Right hindlimb (tissue), 1 donor: ENCODE measurements at regions not wholly inside any gene's neighbourhood (a gene's known extent, or its start where the extent isn't known, plus 50 kb on each side); places are given as distances from the start of the nearest gene placed in this dataset.
"Not testable (repeated sequence)": the region's sequence is repeated elsewhere in the genome, so short reads cannot be mapped to it uniquely, and the experiment has no call there.

Experiments used
- DNase-seq: peaks from one replicate; pipeline ENCODE4 v3.0.0-alpha.2; 2018

GRCh38 chr11:19625438-19625837 is 87.2 kb upstream of the NAV2 start:
- no peak for DNase-seq

- DNase-seq = no peak
Measured at GRCh38 chr11:19617696-19618523, 94.7 kb upstream of the NAV2 start.

GRCh38 chr11:19615341-19616183 is 97.1 kb upstream of the NAV2 start:
- no peak for DNase-seq

- no peak for DNase-seq
Measured at GRCh38 chr11:19614370-19614940, 98.2 kb upstream of the NAV2 start.

- DNase-seq = not testable (repeated sequence)
Measured at GRCh38 chr11:19612025-19612424, 100.6 kb upstream of the NAV2 start.

GRCh38 chr11:19607656-19608360 is 104.8 kb upstream of the NAV2 start:
- DNase-seq = no peak

- no peak for DNase-seq
Measured at GRCh38 chr11:19606856-19607655, 105.6 kb upstream of the NAV2 start.

- no peak for DNase-seq
Measured at GRCh38 chr11:19605520-19606371, 106.9 kb upstream of the NAV2 start.

GRCh38 chr11:19604679-19605375 is 107.8 kb upstream of the NAV2 start:
- no peak for DNase-seq

- DNase-seq = no peak
Measured at GRCh38 chr11:19603771-19604170, 108.9 kb upstream of the NAV2 start.

GRCh38 chr11:19602891-19603290 is 109.7 kb upstream of the NAV2 start:
- DNase-seq = no peak

GRCh38 chr11:19602406-19602805 is 110.2 kb upstream of the NAV2 start:
- no peak for DNase-seq

- DNase-seq = no peak
Measured at GRCh38 chr11:19601235-19601634, 111.4 kb upstream of the NAV2 start.

- DNase-seq = no peak
Measured at GRCh38 chr11:19599681-19600080, 113.0 kb upstream of the NAV2 start.

GRCh38 chr11:19598876-19599486 is 113.7 kb upstream of the NAV2 start:
- no peak for DNase-seq

- no peak for DNase-seq
Measured at GRCh38 chr11:19598456-19598855, 114.2 kb upstream of the NAV2 start.

GRCh38 chr11:19597876-19598275 is 114.8 kb upstream of the NAV2 start:
- peak; percentile 49 for DNase-seq

- DNase-seq = no peak
Measured at GRCh38 chr11:19597206-19597605, 115.4 kb upstream of the NAV2 start.

GRCh38 chr11:19595840-19596751 is 116.5 kb upstream of the NAV2 start:
- DNase-seq = no peak
